DMS153 treated with DMSO at 0.1 percent for 48 hours (cell line): ENCODE measurements at regions not wholly inside any gene's neighbourhood (a gene's known extent, or its start where the extent isn't known, plus 50 kb on each side); places are given as distances from the start of the nearest gene placed in this dataset.

Experiments used
- DNase-seq: peaks from one replicate; lab custom pipeline; 2025; ENCODE audit not compliant: unreplicated experiment; lab: John Stamatoyannopoulos, UW

DNA sequence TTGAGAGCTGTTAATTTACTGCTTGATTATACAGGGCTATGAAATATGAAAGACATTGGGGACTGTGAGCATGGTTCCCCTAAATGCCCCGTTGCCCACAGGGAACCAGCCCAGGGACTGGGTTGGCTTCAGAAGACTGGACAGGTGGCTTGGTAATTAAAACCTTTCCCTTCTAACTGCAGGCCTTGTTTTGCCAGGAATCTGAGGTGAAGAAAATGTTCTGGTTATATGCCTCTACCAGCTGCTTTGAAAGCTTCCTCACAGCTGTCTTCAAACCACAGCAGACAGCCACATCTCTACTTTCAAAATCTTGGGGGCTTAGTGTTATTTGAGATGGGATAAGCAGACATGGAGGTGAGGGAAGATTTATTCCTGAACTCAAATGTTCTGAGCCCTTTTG lies 153.3 kb upstream of the SPRY4 start:
- no peak for DNase-seq

DNA sequence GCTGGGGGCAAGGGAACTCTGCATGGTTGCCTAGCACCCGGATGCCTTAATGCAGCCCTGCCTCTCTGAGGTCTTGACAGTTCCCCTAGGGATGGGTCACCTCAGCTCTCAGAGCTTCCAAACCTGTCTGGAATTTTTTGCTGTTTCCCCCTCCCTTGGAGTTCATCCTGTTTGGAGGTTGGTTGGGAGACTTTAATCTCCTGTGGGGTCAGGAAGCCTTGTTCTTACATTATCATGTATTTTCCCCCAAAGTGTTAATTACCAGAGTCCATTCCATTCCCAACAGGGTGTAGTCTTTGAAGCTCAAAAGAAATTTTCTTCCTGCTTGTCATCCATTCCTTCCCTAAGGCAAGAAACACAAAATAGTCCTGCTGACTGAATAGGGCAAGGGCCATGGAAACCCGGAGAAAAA lies 150.3 kb upstream of the SPRY4 start:
- no peak for DNase-seq

DNA sequence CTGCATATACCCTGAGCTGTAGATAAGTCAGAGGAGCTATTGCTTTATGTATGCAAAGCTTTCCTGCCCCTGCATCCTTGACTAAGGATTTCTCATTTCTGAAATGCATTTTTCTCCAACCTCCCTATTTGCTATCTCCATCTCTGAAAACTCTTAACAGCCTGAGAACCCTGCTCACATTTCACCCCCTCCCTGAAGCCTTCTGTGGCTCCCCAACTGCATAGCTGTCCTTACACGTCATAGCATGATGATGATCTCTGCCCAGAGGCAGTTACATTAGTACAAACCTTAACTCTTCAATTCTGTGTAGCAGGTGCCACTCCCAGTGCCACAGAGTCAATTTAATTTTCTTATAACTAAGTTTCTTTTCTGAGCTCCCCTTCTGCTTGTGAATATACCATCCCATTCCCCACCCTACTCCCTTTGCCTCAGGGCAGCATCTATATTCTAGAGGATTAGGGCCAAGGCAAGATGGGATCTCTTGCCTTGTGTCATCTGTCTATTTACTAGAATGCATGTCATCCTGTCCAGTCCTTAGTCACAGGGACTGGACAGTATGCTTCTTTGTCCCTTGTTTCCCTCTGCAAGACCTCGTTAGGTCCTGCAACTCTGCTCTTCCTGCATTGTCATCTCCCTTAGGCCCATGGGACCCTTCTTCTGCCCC lies 149.7 kb upstream of the SPRY4 start:
- DNase-seq, result no peak

DNA sequence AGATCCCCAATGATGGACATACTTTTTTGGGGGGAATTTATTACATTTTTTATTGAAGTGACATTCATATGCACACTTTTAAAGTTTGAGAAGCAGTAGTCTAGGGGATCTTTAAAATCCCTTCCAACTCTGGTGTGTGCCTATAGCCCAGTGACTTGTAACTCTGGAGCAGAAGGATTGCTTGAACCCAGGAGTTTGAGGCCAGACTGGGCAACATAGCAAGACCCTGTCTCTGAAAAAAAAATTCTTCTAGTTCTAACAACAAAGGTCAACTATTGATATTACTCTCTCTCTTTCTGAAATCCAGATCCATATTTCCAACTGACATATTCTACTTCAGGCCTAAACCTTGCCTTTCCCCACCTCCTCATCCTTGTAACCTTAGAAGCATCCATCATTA lies 148.2 kb upstream of the SPRY4 start:
- DNase-seq, result no peak

DNA sequence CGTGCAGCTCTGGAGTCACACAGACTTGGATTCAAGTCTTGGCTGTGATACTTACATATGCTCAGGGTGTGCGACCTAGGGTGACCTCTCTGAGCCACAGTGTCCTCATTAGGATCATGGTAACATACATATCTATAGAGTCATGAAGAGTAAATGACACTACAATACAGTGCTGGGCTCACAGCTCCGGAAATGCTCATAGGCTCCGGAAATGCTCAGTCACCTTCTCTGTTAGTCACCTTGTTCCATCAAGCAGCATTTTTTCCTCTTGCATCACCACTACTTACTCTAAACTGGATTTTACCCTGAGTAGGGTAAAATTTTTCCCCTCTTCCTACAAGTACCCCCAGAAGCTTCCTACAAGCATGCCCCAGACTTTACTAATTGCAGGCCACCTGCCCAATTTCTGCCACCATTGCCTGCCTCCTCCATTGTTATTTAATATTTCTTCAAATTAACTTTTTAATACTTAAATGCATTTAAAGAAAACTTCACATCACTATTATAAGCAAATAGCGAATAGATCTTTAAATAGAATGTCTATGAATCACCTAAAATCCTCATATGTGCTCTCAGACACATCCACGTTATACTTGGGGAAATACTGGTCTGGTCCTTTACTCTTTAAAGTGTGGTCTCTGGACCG lies 147.6 kb upstream of the SPRY4 start:
- no peak for DNase-seq

DNA sequence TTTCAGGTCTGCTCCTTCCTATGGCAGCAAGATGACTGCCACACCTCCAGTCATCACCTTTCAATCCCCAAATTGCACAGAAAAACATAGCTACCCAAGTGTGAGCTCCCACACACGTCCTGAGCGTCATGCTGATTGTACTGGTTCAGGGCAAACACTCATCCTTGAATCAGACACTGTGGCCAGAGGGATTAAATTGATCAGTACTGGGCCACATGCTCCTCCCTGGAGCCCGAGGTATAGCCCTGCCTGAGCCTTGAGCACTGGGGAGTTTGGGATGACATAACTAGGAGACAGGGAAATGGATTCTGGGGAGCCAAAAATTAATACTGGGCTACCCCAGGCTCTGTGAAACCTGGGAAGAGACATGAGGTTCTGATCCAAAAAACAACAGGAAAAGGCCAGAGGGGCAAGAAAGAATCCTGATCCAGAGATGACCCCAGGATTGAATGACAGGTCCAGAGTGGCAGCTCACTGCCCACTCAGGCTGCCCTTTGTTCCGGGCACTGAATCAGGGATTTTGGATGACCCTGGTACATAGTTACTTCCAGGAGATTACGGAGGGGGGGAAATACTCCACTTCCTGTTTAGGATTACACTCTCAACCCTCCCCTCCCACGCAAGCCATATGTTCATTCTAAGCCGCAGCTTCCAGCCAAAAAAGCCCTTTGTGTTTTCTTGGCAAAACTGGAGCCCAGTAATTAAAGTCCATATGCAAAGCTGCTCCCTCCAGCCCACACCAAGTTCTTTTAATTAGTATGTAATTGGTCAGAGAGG lies 141.6 kb upstream of the SPRY4 start:
- no peak for DNase-seq

DNA sequence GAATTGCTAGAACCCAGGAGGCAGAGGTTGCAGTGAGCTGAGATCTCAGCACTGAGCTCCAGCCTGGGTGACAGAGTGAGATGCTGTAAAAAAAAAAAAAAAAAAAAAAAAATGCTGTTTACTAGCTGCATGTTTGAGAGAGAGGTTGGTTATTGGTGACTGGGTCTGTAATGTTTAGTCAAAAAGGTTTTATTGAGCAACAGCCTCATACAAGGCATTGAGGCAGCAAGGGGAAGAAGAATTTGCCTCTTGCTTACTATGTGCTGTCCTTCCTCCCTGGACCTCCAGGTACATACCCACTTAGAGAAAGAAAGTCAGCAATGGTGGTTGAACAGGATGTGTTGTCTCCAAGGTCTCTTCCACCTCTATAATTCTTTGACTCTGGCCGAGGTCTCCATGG lies 140.7 kb upstream of the SPRY4 start:
- no peak for DNase-seq

DNA sequence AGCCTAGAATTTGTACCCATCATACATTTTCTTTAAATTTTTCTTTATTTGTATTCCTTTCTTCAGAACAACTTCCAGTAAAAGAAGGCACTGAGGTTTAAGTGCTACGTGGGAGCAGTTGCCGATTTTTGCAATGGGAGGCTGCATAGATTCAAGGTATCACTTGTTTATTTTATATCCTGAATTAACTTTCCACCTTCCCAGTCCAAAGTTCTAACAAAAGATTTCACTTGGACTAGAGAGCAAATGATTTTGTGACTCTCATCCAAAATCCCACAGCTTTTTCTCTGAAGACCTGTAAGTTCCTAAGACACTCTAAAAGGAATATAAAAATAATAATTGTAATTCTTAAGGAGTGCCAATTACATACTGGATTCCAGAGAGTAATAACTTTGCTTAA lies 139.1 kb upstream of the SPRY4 start:
- no peak for DNase-seq

DNA sequence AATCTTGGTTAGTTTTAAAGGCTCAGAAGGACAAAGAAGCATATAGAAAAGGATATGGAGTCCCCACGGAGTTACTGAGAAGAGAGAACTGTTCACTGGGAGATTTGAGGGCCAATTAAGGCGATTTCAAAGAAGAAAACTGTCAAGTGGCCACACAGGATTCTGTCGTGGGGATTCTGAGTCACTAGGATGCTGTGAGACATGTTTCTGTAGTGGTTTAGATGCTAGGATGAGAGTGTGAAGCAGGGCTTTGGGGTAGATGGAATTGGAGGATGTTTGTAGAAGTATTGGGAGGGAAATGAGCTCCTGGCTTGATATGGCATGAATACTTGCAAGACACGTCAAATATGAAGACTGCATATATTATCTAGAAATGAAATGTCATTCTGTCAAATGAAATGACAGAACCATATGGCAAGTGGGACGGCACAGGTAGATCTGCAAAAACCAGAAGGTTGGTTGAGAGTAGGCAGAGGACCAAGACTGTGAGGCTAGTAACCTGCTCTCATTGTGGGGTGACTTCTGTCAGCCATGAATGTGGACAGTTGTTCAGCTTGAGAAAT lies 136.3 kb upstream of the SPRY4 start:
- no peak for DNase-seq

DNA sequence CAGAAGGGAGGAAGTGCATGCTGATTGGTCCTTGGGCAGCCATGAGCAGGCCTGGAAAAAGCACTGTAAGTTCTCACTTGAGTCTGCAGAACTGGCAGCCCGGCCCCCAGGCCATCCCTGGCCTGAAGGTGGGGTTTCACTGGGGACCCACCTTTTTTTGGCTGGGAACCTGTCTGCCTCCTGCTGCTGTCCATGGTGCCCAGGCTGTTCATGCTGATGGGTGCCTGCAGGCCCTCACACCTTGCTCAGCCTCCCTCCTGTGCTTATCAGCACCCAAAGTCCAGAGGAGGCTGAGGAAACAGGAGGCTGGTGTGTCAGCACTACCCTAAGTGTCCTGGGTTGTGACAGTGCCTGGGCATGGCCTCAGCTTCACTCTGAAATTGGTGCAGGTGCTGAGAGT lies 134.4 kb upstream of the SPRY4 start:
- no peak for DNase-seq

DNA sequence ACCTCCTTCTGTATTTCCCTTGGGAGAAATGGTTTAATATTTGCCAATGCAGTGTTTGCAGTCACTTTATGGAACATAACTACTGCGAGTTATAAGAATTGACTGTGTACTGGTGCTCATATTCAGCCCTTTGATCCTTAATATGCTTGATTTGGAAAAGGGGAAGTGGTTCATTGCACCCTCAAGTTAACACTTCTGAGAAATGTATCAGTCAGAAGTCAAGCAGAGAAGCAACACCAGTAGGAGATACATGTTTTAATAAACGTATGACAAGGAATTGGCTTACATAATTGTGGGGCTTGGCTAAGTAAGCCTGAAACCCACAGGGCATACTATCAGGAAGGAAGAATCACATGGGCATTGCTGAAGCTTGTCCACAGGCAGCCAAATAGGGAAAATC lies 131.0 kb upstream of the SPRY4 start:
- no peak for DNase-seq

DNA sequence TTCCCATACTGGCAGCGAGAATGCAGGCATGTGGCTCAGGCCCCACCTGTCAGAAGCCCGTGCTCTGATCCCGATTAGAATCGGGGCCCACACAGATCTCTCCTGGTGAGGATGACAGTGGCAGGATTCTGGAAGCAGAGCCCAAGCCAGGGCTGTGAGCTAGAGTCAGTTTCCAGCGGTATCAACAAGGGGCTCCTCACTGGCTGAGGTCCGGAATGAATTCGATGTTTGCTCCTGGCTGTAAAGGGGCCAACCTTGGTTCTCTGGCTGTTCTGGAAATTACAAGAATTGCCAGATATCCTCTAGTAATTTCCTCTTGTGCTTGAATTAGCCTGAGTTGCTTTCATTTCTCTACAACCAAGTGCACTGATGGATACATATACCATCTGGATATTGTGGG lies 129.1 kb upstream of the SPRY4 start:
- DNase-seq, result no peak

DNA sequence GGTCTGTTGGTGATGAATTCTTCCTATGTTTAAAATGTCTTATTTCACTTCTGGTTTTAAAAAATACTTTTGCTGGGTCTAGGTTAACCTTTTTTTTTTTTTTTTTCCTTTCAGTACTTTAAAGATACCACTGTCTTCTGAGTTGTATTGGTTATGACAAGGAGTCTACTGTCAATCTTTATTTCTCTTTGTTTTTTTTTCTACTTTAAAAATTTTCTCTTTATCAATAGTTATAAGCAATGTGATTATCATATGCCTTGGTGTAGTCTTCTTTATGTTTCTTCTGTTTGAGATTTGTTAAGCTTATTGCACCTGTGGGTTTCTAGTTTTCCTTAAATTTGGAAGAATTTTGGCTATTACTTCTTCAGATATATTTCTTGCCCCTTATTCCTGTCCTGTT lies 125.6 kb upstream of the SPRY4 start:
- no peak for DNase-seq

DNA sequence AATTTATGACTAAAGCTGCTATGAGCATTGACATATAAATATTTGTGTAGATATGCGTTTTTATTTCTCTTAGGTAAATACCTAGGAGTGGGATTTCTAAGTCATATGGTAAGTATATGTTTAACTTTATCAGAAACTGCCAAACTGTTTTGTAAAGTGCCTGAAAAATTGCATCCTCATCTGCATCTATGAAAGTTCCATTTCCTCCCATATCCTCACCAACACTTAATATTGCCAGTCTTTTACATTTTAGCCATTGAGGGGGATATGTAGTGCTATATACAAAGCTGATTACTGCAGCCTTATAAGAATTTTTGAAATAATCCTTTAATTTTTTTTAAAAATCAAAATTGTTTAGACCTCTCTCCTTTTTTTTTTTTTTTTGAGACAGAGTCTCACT lies 123.1 kb upstream of the SPRY4 start:
- no peak for DNase-seq

DNA sequence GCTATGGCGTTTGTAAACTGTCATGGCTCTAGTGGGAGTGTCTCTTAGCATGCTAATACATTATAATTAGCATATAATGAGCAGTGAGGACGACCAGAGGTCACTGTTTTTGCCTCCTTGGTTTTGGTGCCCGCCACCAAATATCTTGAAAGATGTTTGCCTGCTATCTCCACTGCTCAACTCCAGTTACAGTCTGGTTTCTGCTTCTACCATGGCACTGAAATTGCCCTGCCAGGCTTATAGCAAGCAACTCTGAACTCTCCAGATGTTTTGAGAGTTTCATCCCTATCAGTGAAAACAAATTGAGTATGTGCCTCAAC lies 122.1 kb upstream of the SPRY4 start:
- no peak for DNase-seq

DNA sequence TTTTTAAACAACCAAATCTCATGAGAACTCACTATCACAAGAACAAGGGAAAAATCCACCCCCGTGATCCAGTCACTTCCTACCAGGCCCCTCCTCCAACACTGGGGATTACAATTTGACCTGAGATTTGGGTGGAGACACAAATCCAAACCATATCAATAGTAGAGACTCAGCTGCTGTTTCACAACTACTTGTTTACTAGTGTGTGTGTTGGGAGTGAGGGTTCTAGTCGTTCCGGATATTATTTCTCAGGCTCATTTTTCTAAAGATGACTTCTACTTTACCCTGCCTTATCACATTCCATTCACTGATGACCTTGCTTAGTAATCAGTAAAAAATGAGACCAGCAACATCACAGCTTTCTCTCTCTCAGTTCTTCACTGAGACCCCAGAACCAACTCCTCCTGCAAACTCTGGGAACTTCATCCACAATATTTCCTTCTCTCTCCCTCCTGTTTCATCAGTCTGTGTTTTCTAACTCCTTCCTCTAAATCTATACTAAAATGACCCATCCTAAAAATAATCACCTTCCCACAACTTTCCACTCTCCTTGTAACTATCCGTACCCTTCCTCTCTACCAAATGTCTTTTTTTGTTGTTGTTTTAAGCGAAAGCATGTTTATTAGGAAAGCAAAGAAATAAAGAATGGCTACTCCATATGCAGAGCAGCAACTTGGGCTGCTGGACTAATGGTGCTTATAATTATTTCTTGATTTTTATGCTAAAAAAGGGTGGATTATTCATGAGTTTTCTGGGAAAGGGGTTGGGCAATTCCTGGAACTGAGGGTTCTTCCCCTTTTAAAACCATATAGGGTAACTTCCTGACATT lies 121.5 kb upstream of the SPRY4 start:
- no peak for DNase-seq

DNA sequence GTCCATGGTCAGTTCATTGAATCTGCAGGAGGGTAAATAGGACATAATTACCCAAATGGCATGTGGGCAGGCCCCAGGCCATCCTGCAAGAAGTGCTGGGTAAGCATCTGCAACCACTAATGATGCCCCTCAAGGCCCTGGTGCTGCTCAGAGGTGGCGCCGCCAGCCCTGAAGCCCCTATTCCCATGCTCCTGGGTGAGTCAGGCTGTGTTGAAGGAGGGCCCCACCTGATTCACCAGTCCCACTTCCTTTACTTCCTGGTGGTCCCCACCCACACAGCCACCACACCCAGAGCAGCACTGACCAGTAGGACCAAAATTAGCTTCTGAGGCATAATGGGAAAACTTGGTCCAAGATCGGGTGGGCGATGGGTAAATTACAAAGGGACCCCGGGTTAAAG lies 120.4 kb upstream of the SPRY4 start:
- no peak for DNase-seq

DNA sequence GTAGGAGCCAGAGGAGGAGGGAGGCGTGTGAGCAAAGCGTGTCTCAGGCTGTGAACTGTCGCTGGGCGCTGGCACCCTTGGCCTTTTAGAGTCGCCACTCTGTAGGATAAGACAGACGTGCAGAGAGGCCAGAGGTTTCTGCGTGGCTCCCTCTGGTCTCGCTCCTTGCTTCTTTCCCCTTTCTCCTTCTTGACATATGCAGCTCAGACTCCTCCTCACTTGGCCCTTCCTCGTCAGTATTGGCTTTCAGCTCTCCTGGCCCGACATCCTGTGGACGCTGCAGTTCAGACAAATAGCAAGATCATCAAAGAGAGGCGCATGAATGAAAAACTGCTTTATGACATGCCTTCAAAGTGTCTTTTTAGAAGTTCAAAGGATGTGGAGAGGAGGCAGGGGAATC lies 116.8 kb upstream of the SPRY4 start:
- DNase-seq, result no peak

DNA sequence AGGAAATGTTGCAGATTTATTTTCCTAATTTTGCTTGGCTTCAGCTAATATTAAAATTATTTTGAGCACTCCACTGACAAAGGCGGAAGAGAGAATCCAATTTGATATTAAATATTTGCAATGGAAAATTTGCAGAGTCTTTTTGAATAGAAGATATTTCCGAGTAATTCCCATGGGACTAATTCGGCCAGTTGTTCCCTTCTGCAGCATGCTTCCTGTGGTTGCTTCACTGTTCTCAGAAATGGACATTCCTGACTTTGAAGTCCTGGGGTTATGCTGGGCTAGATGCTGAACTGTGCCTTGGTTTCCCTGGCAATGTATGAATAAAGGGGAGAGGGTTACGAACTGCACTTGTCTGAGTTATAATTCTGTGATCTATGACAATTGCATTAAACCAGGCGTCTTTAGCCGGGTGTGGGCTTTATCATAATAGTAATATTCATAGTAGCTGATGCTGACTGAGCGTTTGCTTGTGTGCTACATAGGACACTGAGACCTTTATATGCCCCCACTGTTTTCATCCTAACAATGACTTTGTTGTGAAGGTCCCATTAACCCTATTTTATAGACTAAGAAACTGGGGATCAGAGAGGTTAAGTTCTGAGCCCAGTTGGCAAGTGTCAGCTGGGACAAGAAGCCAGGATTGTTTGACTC lies 114.5 kb upstream of the SPRY4 start:
- DNase-seq, result no peak

DNA sequence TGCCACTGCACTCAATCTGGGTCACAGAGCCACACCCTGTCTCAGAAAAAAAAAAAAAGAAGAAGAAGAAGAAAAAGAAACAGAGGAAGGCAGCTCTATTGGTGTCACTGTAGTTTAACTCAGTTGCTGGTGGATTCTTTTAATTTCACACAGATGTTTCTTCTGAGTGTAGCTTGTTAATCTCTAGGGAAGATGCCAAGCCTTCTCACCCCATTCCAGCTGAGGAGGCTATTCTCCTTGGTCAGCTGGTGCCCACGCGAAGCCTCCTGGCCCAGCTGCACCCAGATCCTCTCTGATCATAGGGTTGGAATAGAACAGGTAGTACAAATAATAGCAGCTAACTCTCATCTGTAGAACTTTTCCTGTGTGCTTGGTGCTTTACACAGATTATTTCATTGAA lies 113.8 kb upstream of the SPRY4 start:
- DNase-seq, result no peak

DNA sequence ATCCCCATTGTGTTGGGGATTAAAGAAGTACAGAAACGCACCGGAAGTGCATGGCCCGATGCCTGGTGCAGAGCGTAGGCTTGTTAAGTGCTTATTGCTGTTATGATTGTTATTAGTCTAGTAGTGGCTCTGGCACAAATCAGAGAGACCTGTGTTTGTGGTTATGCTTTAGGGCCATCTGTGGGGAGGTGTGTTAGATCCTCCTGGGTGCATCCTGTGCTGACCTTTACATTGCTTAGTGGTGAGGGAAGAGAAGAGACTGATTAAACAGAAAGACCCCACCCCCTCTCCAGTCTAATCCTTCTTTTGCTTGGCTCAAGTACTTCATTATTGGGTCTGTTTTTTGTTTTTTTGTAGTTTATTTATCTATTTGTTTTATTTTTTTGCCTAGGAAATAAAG lies 112.7 kb upstream of the SPRY4 start:
- no peak for DNase-seq
